NCI-H2107 treated with DMSO at 0.1 percent for 48 hours (cell line): ENCODE measurements at regions not wholly inside any gene's neighbourhood (a gene's known extent, or its start where the extent isn't known, plus 50 kb on each side); places are given as distances from the start of the nearest gene placed in this dataset.
"Not testable (repeated sequence)": the region's sequence is repeated elsewhere in the genome, so short reads cannot be mapped to it uniquely, and the experiment has no call there.

Source experiments
- DNase-seq: peaks from one replicate; lab custom pipeline; 2025; ENCODE audit not compliant: unreplicated experiment; lab: John Stamatoyannopoulos, UW

DNA sequence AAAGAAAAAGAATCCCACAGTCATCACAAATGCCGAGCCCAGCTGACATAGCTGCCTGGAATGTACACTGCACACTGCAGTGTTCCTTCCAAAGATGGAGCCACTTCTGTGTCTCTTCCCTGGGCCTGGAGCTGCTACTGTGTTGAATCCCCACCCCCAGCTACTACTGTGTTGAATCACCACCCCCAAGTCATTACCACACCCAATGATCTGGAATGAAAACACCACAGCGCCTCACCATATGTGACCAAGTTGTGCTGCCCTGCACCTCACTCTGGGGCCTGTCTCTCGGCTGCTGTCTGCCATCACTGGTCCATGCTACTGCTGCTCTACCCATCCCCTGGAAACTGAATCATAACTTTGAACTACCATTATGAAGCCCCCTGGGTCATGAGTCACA, 861.2 kb downstream of the UQCRFS1 start:
- DNase-seq: no peak

DNA sequence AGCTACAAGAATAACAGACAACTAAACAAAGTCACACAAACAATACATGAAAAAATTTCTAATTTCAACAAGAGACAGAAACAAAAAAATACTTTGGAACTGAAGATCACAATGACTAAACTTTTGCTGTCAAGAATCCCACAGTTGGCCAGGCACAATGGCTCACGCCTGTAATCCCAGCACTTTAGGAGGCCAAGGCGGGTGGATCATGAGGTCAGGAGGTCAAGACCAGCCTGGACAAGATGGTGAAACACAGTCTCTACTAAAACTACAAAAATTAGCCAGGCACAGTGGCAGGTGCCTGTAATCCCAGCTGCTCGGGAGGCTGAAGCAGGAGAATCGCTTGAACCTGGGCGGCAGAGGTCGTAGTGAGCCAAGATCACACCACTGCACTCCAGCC, 861.6 kb downstream of the UQCRFS1 start:
- DNase-seq: not testable (repeated sequence)

DNA sequence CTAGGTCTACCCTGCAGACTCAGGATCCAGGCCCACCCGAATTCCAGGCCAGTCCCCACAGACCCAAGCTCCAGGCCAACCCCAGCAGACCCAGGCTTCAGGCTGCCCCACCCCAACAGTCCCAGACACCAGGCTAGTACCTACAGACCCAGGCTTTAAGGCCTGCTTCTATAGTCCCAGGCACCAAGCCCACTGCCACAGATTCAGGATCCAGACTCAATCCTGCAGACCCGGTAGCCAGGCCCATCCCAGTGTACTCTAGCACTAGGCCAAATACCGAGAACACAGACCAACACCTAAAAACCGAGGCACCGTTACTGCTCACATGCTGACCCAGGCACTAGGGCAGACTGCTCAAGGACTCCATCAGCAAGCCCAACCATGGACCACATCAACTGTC, 862.3 kb downstream of the UQCRFS1 start:
- no peak for DNase-seq

DNA sequence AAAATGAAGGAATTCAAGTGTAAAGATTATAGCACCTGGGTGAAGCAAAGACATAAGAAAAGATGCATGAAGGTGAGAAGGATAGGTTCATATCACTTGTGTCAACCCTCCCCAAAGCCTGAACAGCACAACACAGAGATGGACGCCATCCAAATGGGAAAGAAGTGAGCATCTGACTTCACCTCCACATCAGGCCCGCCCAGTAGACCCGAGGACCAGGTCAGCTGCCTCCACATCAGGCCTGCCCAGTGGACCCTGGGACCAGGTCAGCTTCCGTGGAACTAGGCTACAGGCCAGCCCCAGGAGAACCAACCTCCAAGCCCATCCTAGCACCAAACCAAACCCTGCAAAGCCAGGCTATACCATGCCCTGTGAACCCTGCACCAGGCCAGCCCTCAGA, 862.9 kb downstream of the UQCRFS1 start:
- no peak for DNase-seq

DNA sequence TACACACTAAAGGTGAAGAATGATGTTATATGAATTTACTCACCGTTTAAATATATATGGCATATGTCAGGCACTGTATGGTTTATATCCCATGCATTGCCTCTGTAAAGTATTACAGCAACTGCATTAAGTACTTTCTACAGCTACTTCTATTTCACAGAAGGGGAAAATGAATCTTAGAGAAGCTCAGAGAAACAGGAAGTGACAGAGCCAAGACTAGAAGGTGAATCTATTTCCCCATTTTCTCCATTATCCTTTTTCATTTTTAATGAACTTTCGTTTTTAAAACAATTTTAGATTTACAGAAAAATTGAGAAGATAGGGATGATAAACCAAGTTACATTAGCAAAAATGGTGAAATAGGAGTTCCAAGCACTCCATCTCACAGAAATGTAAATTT, 863.3 kb downstream of the UQCRFS1 start:
- DNase-seq: no peak

DNA sequence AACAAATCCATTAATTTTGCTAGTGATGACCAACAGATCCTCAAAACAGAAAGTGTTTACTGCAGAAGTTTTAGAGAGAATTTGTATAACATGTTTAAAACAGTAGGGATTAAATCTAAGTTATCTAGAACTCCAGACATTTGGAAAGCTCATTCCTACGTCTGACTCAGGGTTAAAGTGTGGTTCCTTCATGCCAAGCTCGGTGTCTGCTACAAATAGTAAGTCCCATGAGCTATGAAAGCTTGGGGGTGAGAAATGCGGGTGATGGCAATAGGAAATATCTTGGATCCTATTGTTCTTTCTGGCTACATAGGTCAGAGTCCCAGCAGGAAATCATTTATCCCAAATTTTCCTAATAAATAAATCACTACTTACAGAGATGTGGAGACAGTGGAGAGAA, 867.1 kb downstream of the UQCRFS1 start:
- no peak for DNase-seq

DNA sequence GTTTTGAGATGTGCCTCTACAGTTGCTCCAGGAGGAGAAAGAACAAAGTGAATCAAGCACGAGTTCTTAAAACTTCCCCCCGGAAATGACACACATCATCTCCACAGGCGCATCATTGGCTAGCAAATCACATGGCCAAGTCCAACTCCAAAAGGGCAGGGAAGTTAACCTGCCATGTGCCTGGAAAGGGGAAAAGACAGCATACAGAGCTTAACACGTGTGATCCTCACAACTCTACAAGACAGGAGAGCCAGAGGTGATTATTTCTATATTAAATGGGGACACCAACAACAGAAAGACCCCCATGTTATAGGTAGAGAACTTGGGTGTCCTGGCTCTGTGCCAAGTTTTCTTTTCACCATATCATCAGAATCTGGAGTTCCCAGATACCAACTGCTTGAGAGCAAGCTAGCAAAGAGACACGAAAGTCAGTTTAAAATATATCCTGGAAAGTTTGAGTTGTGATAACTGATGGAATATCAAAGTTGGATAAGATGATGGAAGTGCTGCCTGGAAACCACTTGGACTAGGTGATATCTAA, 871.1 kb downstream of the UQCRFS1 start:
- DNase-seq: no peak

DNA sequence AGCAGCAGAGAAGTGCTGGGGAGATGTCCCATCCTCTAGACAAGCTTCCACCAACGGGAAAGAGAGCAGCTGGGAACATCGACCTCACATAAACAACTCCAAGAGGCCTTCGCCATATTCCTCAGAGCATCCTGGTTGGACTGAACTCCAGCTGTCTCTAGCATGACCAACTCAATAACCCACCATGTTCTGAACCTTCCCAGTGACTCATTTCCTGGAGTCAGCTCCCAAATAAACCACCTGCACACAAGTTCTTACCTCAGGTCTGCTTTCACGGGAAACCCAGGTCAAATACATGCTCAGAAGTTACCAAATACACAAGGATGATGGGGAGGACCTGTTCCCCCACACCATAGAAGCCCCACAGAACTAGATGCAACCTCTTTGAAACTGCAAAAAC, 878.5 kb downstream of the UQCRFS1 start:
- no peak for DNase-seq

DNA sequence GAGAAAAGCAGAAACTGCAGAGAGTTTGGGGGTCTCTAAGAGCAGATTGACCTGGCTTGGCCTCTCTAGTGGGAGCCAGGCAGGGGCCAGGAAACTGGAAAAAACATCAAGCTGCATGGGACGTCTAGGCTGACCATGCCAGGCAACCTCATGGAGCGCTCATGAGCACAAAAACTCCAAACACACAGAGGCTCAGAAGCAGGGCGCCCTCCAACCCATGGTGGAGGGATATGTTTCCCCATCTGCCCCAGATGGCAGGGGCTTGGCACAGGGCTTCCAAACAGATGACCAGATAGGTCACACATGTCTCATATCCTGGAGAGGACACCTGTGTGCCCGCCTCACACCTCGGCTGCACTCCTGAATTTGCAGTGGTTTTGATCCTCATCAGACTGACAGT, 879.0 kb downstream of the UQCRFS1 start:
- no peak for DNase-seq

DNA sequence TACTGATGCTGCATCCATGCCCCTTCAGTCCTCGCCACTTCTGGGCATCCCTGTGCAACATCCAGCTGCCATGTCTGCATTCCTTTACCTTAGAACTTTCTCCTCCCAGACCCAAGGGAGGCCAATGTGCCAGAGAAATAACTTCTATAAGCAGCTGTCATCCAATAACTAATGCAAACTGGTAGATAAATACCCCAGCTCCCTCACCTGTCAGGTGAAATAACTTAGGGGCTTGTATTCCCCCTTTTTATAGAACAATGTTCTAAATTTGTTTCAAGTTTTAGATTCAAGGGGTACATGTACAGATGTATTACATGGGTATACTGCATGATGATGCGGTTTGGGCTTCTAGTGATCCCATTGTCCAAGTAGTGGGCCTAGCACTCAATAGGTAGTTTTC, 880.1 kb downstream of the UQCRFS1 start:
- no peak for DNase-seq

DNA sequence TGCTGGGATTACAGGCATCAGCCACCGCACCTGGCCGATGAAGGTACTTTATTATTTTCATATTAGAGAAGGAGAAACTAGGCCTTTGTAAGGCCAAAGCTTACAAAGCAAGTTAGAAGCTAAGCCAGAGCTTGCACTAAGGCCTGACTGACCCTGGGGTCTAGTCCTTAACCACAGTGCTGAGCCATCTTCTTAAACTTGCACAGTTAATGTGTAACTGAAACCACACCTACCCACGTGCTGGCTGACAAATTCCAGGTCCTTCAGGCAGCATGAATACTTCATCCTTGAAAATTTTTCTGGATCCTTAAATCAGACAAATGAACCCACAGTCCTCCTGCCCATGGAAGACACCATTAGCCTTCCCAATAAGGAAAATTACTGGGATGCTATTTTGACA, 880.6 kb downstream of the UQCRFS1 start:
- DNase-seq: no peak

DNA sequence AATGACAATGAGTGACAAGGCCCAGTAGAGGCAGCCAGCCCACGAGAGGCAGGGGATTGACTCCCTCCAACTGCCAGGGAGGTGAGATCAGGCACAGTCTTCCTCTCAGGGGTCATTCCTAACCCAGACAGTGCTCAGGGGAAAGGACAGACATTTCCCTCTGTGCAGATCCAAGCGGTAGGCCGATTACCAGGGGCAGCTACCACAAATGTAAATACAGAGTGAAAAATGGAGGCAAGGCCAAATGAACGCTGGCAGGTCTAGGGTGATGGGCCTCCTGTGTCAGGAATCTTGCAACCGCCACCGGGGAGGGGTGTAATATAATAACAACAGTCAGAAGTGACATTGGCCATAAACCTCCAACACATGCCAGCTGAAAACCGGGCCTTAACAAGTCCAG, 881.4 kb downstream of the UQCRFS1 start:
- no peak for DNase-seq

DNA sequence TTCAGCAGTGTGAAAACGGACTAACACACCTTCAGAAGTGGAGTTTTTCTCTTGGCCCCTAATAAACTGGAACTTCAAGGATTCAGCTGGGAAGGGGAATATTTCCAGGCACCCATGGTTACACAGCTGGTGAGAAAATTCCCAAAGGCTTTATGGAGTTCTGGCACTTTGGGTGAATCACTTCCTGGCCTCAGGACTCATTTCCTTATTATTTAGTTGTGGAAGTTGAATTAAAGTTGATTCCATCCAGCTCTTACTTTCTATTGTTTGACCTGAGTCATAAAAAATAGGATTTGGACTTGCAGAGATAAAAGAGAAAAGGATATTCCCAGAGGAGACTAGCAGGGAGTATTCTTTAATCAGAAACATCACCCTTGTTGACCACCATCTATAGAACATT, 882.1 kb downstream of the UQCRFS1 start:
- DNase-seq: no peak

DNA sequence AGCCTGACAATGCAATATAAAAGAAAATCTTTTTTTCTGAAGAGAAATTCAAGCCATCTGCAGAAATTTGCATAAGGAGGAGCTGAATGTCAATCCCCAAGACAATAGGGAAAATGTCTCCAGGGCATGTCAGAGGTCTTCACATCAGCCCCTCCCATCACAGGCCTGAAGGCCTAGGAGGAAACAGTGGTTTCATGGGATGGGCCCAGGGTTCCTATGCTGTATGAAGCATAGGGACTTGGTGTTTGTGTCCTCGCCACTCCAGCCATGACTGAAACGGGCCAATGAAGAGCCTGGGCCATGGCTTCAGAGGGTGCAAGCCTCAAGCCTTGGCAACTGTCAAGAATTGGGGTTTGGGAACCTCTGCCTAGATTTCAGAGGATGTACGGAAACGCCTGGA, 883.5 kb downstream of the UQCRFS1 start:
- no peak for DNase-seq

DNA sequence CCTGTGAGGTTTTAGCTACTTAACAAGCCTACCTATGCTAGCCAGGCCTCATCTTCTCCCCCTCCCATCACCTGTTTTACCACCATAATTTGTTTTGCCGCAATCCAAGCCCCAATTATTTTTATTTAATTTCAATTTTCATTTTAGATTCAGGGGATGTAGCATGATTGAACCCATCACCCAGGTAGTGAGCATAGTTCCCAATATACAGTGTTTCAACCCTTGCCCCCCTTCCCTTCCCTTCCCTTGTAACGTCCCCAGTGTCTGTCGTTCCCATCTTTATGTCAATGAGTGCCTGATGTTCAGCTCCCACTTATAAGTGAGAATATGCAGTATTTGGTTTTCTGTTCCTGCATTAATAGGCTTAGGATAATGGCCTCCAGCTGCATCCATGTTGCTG, 885.0 kb downstream of the UQCRFS1 start:
- no peak for DNase-seq

DNA sequence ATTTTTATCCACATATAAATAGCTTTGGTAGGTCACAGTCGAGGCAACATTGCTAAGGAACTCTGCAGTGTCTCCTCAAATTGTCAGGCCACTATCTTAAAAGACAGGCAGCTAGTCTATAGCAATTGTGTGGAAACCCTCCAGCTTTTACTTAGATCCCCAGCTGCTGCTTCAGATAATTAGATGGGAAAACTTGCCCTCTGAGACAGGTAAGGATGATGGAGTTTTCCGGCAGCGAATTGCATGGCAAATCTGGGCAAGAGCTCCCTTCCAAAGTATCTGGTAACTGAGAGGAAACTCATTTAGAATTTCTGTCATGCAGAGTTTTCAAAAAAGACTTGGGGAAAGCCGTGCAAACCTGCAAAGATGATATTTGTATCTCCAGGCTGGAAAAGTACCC, 886.2 kb downstream of the UQCRFS1 start:
- DNase-seq: no peak

DNA sequence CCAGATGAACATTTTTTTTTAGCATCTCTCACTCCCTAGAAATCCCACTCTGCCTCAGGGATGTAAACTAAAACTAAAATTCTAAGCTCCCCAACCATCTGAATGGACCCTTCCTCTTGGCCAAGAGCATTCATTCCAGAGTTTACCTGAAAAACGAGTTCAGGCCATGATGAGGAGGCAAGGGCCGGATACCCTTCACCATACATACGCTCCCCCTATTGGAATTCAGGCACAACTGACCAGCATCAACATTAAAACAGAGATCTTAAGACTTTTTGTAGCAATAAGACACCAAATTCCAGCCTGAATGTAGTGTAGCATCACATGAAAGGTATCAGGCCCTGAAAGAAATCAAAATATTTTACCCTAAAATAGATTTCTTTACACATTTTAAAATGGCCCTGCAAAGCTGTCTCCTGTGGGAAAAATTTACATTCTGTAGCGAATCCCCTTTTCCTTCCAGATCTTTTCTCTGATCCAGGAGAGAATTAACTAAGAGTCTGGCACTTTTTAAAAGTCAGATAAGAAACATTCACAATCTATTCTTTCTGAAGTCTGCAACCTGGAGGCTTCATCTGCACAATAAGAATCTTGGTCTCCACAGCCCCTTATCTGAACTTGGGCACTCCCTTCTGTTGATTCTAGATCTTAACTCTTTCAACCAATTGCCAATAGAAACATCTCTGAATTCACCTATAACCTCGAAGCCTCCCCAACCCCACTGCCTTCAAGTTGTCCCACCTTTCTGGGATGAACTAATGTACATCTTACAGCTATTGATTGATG, 888.5 kb downstream of the UQCRFS1 start:
- DNase-seq: no peak

DNA sequence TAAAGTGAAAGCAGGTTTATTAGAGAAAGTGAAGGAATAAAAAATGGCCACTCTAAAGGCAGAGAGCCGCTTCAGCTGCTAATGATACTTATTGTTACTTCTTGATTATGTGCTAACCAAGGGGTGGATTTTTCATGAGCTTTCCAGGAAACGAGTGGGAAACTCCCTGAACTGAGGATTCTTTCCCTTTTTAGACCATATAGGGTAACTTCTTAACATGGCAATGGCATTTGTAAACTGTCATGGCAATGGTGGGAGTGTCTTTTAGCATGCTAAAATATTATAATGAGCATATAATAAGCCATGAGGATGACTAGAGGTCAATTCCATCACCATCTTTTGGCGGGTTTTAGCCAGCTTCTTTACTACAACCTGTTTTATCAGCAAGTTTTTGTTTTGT, 890.0 kb downstream of the UQCRFS1 start:
- DNase-seq: no peak

DNA sequence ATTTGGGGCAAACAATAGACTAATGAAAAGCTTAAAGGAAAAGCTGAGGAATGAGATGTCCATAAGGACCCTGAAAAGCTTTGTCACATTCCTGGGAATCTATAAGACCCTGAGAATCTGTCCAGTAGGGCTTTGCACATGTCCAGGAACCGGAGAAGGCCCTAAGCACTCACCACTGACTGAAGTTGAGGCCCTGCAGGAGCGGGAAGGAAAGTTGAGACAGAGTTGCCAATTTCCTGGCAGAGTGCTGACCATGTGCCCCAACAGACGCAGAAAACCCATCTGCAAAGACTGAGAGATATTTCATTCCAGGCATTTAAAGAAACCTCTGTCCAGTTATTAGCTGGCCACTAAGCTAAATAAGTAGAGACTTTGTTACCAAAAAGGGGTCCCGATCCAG, 890.5 kb downstream of the UQCRFS1 start:
- no peak for DNase-seq

DNA sequence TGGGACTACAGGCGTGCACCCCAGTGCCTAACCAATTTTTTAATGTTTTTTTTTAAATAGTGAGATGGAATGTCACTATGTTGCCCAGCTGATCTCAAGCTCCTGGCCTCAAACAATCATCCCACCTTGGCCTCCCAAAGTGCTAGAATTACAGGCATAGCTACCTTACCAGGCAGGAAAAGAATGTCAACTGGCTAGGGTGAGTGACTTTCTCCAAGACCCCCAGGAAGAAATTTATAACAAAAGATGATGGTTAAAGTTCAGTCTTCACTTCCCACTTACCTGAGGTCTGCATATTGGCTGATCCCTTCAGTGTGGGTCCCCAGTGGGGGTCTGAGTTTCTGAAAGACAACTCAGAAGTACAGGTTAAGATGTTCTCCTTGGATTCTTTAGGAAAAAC, 893.0 kb downstream of the UQCRFS1 start:
- DNase-seq: no peak

DNA sequence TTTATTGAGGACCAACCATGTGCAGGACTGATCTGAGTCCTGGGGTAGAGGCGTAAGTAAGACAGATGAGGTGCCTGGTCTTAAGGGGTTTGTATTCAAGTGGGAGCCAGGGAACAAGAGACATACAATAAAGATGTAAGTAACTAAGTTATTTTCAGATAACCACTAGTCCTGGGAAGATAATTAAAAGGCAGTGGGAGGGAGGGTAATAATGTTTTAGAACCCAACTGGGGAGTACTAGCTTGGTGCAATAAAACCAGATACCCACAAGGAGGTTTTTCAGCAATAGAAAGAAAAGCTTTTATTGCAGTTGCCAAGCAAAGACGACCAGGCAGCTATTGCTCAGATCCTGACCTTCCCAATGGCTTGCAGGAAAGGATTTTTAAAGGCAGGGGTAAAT, 893.7 kb downstream of the UQCRFS1 start:
- no peak for DNase-seq

DNA sequence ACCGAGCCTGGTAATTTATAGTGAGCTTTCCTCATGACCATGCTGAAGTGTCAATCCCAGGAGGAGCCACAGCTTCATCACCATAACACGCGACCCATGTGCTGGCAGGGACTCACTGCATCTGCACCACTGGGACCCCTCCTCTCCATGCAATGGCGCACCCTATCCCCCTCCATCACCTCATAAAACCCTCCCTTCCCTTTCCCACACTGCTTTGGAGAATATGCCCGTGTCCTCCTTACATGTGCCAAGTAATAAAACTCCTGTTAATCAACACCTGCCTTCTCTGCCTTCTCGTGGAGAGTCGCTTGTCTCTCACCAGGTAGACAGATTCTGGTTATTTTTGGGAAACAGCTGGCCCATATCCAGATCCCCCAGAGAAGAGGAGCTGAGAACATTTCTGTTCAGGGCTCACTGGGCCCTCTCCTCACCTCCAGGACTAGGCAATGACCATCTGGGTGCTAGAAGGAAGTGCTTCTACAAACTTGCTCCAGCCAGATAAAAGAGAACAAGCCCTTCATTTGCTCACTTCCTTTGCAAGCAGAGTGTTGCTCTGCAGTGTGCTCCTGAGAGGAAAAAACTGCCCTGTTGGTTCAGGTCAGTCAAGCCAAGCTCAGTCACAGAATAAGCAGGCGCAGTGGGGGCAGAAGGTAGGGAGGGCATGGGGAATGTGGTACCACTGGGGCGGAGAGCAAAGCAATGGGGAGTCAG, 894.3 kb downstream of the UQCRFS1 start:
- no peak for DNase-seq

DNA sequence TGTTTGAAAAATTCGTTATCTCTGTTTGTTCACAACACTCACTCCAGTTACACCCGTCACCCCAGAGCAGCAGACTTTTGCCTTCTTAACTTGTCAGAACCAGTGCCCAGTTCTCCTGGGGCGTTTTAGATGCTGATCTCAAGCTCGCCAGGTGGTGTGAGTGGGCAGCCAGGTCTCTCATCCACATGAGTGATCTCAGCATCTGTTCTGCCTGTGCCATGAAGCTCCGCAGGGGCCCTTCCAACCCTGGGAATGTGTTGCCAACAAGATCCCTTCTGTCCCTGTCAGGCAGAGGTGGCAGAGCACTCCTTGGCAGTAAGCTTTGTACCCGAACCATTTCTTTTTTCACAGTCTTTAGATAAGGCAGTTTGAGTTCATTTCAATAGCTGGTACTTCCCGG, 896.5 kb downstream of the UQCRFS1 start:
- no peak for DNase-seq
